B cell (primary cell): ENCODE measurements at regions not wholly inside any gene's neighbourhood (a gene's known extent, or its start where the extent isn't known, plus 50 kb on each side); places are given as distances from the start of the nearest gene placed in this dataset.
"Not testable (repeated sequence)": the region's sequence is repeated elsewhere in the genome, so short reads cannot be mapped to it uniquely, and the experiment has no call there.

Source experiments
- ATAC-seq: fragments of 200-7000 bp; cut with Tn5 transposase; one replicate; pipeline ENCODE4 v1.10.0; 2021; ENCODE audit warnings: low read depth, mild to moderate bottlenecking, moderate number of reproducible peaks, moderate library complexity
- CTCF ChIA-PET: fragments of 350-600 bp; sonication (Branson Sonifier 250); formaldehyde crosslinking; loops from one replicate; lab custom pipeline; 2021; ENCODE audit warnings: antibody characterized with exemption, inconsistent platforms; lab: Charles Lee
- POLR2A ChIA-PET: fragments of 350-600 bp; sonication (Branson Sonifier 250); formaldehyde crosslinking; loops from one replicate; lab custom pipeline; 2021; ENCODE audit warnings: antibody characterized with exemption; lab: Charles Lee
- DNase-seq: peaks from one replicate; pipeline ENCODE4 v3.0.0; 2013
- H2AFZ ChIP-seq: 2 replicates; pipeline ENCODE4 v1.6.1; 2012; ENCODE audit warnings: mild to moderate bottlenecking, low read depth, low read length; ENCODE audit not compliant: insufficient read depth, poor library complexity, severe bottlenecking
- H3K27ac ChIP-seq, 2 donors: 1 replicate in 1 of 2; 2 replicates in 1 of 2; pipeline ENCODE4 v1.5.1; 2012 to 2013; ENCODE audit warnings: low read length in 2 of 2, mild to moderate bottlenecking in 2 of 2, moderate library complexity in 1 of 2
- H3K27me3 ChIP-seq, 4 experiments: fragments of 200-600 bp in 1 of 4; sonication (generic) in 1 of 4; replicated peaks in 1 of 4; 1 replicate in 2 of 4; 2 replicates in 2 of 4; pipeline versions ENCODE4 v1.6.1 to v1.7.0; 2013 to 2016; ENCODE audit warnings: low read length in 3 of 4, mild to moderate bottlenecking in 2 of 4, mixed read lengths in 1 of 4, moderate library complexity in 1 of 4; ENCODE audit not compliant: insufficient read depth in 4 of 4, control insufficient read depth in 3 of 4; ENCODE audit errors: control extremely low read depth in 1 of 4
- H3K36me3 ChIP-seq, 2 experiments: replicated peaks in 1 of 2; 1 replicate in 1 of 2; 2 replicates in 1 of 2; pipeline versions ENCODE4 v1.6.1 to v1.7.1; 2013; ENCODE audit warnings: low read length in 1 of 2; ENCODE audit not compliant: insufficient read depth in 2 of 2, control insufficient read depth in 1 of 2; ENCODE audit errors: control extremely low read depth in 1 of 2, extremely low read depth in 1 of 2
- H3K4me1 ChIP-seq, 2 donors: fragments of 200-600 bp in 1 of 2; sonication (generic) in 1 of 2; 1 replicate in 1 of 2; 2 replicates in 1 of 2; pipeline versions ENCODE4 v1.5.1 to v1.6.1; 2013 to 2017; ENCODE audit warnings: low read length in 2 of 2; ENCODE audit not compliant: control insufficient read depth in 2 of 2, insufficient read depth in 2 of 2
- H3K4me2 ChIP-seq: replicated peaks from 2 replicates; pipeline ENCODE3; 2012; ENCODE audit warnings: mild to moderate bottlenecking, low read depth, low read length; ENCODE audit not compliant: poor library complexity, severe bottlenecking
- H3K4me3 ChIP-seq, 5 experiments: fragments of 200-600 bp in 1 of 5; sonication (generic) in 1 of 5; 1 replicate in 3 of 5; 2 replicates in 2 of 5; pipeline versions ENCODE4 v1.5.1 to v1.7.0; 2011 to 2016; ENCODE audit warnings: low read length in 4 of 5, mild to moderate bottlenecking in 4 of 5, low read depth in 2 of 5, control low read depth in 1 of 5, moderate library complexity in 1 of 5; ENCODE audit not compliant: insufficient read depth in 1 of 5; ENCODE audit errors: control extremely low read depth in 1 of 5, extremely low read depth in 1 of 5
- H3K79me2 ChIP-seq: fragments of 200-600 bp; sonication (generic); one replicate; pipeline ENCODE4 v1.6.0; 2016; ENCODE audit warnings: low read length; ENCODE audit not compliant: control insufficient read depth, insufficient read depth
- H3K9ac ChIP-seq: fragments of 200-600 bp; sonication (generic); 2 replicates; pipeline ENCODE4 v1.6.1; 2017; ENCODE audit warnings: mild to moderate bottlenecking, low read length, moderate library complexity
- H3K9me3 ChIP-seq, 3 donors: one replicate each; pipeline versions ENCODE4 v1.6.1 to v1.7.1; 2013; ENCODE audit warnings: low read length in 2 of 3; ENCODE audit not compliant: control insufficient read depth in 2 of 3, insufficient read depth in 1 of 3; ENCODE audit errors: control extremely low read depth in 1 of 3
- H4K20me1 ChIP-seq: 2 replicates; pipeline ENCODE4 v1.6.0; 2012; ENCODE audit warnings: mild to moderate bottlenecking, low read length; ENCODE audit not compliant: insufficient read depth, control insufficient read depth, poor library complexity, severe bottlenecking
- H3K27ac Mint-ChIP-seq: one replicate; pipeline ENCODE4 v1.8.0; 2021; ENCODE audit warnings: mixed read lengths
- H3K27me3 Mint-ChIP-seq: one replicate; pipeline ENCODE4 v1.8.0; 2021; ENCODE audit warnings: mixed read lengths
- H3K4me1 Mint-ChIP-seq: one replicate; pipeline ENCODE4 v1.8.0; 2021; ENCODE audit warnings: mixed read lengths
- H3K4me3 Mint-ChIP-seq: one replicate; pipeline ENCODE4 v1.8.0; 2021; ENCODE audit warnings: mixed read lengths
- H3K9me3 Mint-ChIP-seq: one replicate; pipeline ENCODE4 v1.8.0; 2022; ENCODE audit warnings: mixed read lengths; ENCODE audit not compliant: insufficient read depth
- EZH2 ChIP-seq: IDR thresholded peaks from 2 replicates; pipeline ENCODE4 v1.6.1; 2012; ENCODE audit warnings: borderline replicate concordance, low read depth, mild to moderate bottlenecking, moderate library complexity, low read length; ENCODE audit not compliant: insufficient read depth, poor library complexity, severe bottlenecking
- WGBS: methylation state at CpG from one replicate; pipeline ENCODE4 v1.1.5; 2013; ENCODE audit warnings: missing lambda C conversion rate; ENCODE audit not compliant: insufficient coverage; 5-methylcytosine and 5-hydroxymethylcytosine counted together
- intact Hi-C: fragments of 100-400 bp; cut with micrococcal nuclease; formaldehyde crosslinking; loops from one replicate; pipeline ENCODE4 v1.10.0; 2022
- TF ChIP-seq, protein P1 (sequence below): fragments of 200-600 bp; IDR thresholded peaks from one replicate; pipeline ENCODE4 v1.8.0; 2022; ENCODE audit warnings: antibody characterized with exemption, mild to moderate bottlenecking

DNA sequence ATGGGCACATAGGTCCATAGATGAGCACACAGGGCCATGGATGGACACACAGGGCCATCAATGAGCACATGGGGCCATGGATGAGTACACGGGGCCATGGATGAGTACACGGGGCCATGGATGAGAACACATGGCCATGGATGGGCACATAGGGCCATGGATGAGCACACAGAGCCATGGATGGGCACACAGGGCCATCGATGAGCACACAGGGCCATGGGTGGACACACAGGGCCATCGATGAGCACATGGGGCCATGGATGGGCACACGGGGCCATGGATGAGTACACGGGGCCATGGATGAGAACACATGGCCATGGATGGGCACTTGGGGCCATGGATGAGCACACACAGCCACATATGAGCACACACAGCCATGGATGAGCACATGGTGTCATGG, 192.6 kb upstream of the HDAC4 start:
- TF ChIP-seq EZH2 = no peak
- TF ChIP-seq, protein P1, sequence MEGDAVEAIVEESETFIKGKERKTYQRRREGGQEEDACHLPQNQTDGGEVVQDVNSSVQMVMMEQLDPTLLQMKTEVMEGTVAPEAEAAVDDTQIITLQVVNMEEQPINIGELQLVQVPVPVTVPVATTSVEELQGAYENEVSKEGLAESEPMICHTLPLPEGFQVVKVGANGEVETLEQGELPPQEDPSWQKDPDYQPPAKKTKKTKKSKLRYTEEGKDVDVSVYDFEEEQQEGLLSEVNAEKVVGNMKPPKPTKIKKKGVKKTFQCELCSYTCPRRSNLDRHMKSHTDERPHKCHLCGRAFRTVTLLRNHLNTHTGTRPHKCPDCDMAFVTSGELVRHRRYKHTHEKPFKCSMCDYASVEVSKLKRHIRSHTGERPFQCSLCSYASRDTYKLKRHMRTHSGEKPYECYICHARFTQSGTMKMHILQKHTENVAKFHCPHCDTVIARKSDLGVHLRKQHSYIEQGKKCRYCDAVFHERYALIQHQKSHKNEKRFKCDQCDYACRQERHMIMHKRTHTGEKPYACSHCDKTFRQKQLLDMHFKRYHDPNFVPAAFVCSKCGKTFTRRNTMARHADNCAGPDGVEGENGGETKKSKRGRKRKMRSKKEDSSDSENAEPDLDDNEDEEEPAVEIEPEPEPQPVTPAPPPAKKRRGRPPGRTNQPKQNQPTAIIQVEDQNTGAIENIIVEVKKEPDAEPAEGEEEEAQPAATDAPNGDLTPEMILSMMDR = no peak
- H3K79me2 ChIP-seq = no peaks in the 10 kb centered on the region
- no peak overlapping the region for H3K9ac ChIP-seq
- CTCF ChIA-PET = interaction anchor here (0.6 kb wide), 1 partner anchor 236 kb away, joined by 4 read pairs; no protein-coding TSS in a partner anchor
- no peaks in the 10 kb centered on the region for H4K20me1 ChIP-seq
- no peaks in the 10 kb centered on the region for H3K4me1 ChIP-seq
- H3K9me3 Mint-ChIP-seq = peaks cover 4% of the 10 kb centered on the region
- no peak overlapping the region for H3K4me2 ChIP-seq
- intact Hi-C loops = no loop called here
- H3K27ac ChIP-seq = no peak overlapping the region
- no peak overlapping the region for H3K4me3 ChIP-seq
- H3K9me3 ChIP-seq = peaks cover 0 to 32% (median 0%) of the 10 kb centered on the region in 3 donors
- no peaks in the 10 kb centered on the region for H3K27me3 Mint-ChIP-seq
- no peak overlapping the region for H3K27ac Mint-ChIP-seq
- no peaks in the 10 kb centered on the region for H3K27me3 ChIP-seq
- H3K36me3 ChIP-seq = no peaks in the 10 kb centered on the region
- H3K4me1 Mint-ChIP-seq = no peaks in the 10 kb centered on the region
- POLR2A ChIA-PET = no interaction called here
- no peak overlapping the region for H3K4me3 Mint-ChIP-seq
- ATAC-seq (no peak), DNase-seq (no peak)
- WGBS = 91% methylated on average over 6 of the region's 6 CpGs
- H2AFZ ChIP-seq = no peak overlapping the region

DNA sequence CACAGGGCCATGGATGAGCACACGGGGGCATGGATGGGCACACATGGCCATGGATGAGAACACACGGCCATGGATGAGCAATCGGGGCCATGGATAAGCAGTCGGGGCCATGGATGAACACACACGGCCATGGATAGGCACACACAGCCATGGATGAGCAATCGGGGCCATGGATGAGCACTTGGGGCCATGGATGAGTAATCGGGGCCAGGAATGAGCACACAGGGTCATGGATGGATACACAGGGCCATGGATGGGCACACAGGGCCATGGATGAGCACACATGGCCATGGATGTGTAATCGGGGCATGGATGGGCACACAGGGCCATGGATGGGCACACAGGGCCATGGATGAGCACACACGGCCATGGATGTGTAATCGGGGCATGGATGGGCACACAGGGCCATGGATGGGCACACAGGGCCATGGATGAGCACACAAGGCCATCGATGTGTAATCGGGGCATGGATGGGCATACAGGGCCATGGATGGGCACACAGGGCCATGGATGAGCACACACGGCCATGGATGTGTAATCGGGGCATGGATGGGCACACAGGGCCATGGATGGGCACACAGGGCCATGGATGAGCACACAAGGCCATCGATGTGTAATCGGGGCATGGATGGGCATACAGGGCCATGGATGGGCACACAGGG, 191.9 kb upstream of the HDAC4 start:
- not testable (repeated sequence) for H3K27me3 Mint-ChIP-seq, ATAC-seq
- 77% methylated on average over 8 of the region's 16 CpGs for WGBS

More for the DNA sequence above, 191.9 kb upstream of the HDAC4 start:
- H3K79me2 ChIP-seq, H3K4me1 ChIP-seq, H3K9me3 Mint-ChIP-seq, H4K20me1 ChIP-seq, H3K4me3 ChIP-seq, H2AFZ ChIP-seq, H3K27me3 ChIP-seq, H3K4me2 ChIP-seq, H3K9ac ChIP-seq, H3K4me3 Mint-ChIP-seq, DNase-seq, H3K36me3 ChIP-seq, H3K27ac Mint-ChIP-seq, H3K27ac ChIP-seq, H3K4me1 Mint-ChIP-seq, CTCF ChIA-PET, POLR2A ChIA-PET, intact Hi-C loops: not testable (repeated sequence)
- peaks cover 0 to 32% (median 0%) of the 10 kb centered on the region in 3 donors for H3K9me3 ChIP-seq
